ENCODE measurements at regions not wholly inside any gene's neighbourhood (a gene's known extent, or its start where the extent isn't known, plus 50 kb on each side); places are given as distances from the start of the nearest gene placed in this dataset.

DNA sequence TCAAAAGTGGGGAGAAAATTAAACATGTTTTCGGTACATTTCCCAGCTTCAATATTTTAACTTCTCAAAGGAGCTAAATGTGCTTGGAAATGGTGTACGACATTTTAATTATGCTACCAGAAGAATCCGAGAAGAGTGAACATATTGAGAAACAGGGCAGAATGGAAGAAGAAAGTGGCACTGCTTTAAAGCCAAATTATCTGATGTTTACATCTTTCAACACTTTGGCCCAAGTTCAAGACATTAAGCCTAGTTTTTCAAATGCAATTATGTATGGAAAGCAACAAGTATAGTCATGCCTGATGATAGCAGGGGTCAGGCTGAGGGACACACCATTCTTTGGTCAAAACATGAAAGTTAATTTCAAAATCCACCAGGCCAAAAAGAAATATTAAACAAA lies 577.9 kb upstream of the ZFP42 start:
- Histone ChIP-seq H3K27ac (no peak overlapping the region), H3K4me1 (no peaks in the 10 kb centered on the region), H3K36me3 (no peaks in the 10 kb centered on the region), H3K27me3 (no peaks in the 10 kb centered on the region), H3K9me3 (no peaks in the 10 kb centered on the region), H3K4me3 (no peak overlapping the region)
- TF ChIP-seq EP300 (IDR thresholded peaks at IDR 0.05; ENCODE audit: low read depth) (no peak), POLR2A (IDR thresholded peaks at IDR 0.05) (no peak), POLR2AphosphoS5 (IDR thresholded peaks at IDR 0.05) (no peak)
- TF ChIP-seq, protein P1, sequence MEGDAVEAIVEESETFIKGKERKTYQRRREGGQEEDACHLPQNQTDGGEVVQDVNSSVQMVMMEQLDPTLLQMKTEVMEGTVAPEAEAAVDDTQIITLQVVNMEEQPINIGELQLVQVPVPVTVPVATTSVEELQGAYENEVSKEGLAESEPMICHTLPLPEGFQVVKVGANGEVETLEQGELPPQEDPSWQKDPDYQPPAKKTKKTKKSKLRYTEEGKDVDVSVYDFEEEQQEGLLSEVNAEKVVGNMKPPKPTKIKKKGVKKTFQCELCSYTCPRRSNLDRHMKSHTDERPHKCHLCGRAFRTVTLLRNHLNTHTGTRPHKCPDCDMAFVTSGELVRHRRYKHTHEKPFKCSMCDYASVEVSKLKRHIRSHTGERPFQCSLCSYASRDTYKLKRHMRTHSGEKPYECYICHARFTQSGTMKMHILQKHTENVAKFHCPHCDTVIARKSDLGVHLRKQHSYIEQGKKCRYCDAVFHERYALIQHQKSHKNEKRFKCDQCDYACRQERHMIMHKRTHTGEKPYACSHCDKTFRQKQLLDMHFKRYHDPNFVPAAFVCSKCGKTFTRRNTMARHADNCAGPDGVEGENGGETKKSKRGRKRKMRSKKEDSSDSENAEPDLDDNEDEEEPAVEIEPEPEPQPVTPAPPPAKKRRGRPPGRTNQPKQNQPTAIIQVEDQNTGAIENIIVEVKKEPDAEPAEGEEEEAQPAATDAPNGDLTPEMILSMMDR (IDR thresholded peaks at IDR 0.05): no peak
- in situ Hi-C loops (cut with MboI; ENCODE audit: low pct_ligation_motif_present in 1 of 4, low pct_unique_long_range_greater_than_20kb in 1 of 4, low sequenced_read_pairs in 3 of 4) (no loop called here), intact Hi-C loops (cut with DNase I; ENCODE audit: low total_unique reads) (no loop called here)
- 79 to 89% methylated on average over 3 of the region's 3 CpGs for WGBS, 2 donors (ENCODE audit: low coverage in 1 of 2)
- no peak for DNase-seq

GRCh38 chr4:187422655-187423054 lies 572.9 kb upstream of the ZFP42 start:
- Histone ChIP-seq H3K9me3 (no peaks in the 10 kb centered on the region), H3K4me1 (no peaks in the 10 kb centered on the region), H3K36me3 (no peaks in the 10 kb centered on the region), H3K27me3 (no peaks in the 10 kb centered on the region), H3K4me3 (no peak overlapping the region), H3K27ac (no peak overlapping the region)
- no peak for DNase-seq
- intact Hi-C loops (cut with DNase I; ENCODE audit: low total_unique reads) (no loop called here), in situ Hi-C loops (cut with MboI; ENCODE audit: low pct_ligation_motif_present in 1 of 4, low pct_unique_long_range_greater_than_20kb in 1 of 4, low sequenced_read_pairs in 3 of 4) (no loop called here)
- WGBS, 2 donors (ENCODE audit: low coverage in 1 of 2): 68% methylated on average over 3 of the region's 3 CpGs; no CpG with 5 or more reads in 1 of the 2 donors
- TF ChIP-seq POLR2AphosphoS5 (IDR thresholded peaks at IDR 0.05) (no peak), POLR2A (IDR thresholded peaks at IDR 0.05) (no peak), EP300 (IDR thresholded peaks at IDR 0.05; ENCODE audit: low read depth) (no peak)
- TF ChIP-seq, protein P1 (IDR thresholded peaks at IDR 0.05): no peak

- Histone ChIP-seq H3K27me3 (no peaks in the 10 kb centered on the region), H3K27ac (no peak overlapping the region), H3K36me3 (no peaks in the 10 kb centered on the region), H3K4me3 (no peak overlapping the region), H3K9me3 (no peaks in the 10 kb centered on the region), H3K4me1 (no peaks in the 10 kb centered on the region)
- intact Hi-C loops (cut with DNase I; ENCODE audit: low total_unique reads) (no loop called here), in situ Hi-C loops (cut with MboI; ENCODE audit: low pct_ligation_motif_present in 1 of 4, low pct_unique_long_range_greater_than_20kb in 1 of 4, low sequenced_read_pairs in 3 of 4) (no loop called here)
- 40 to 50% methylated on average over 1 of the region's 1 CpG for WGBS, 2 donors (ENCODE audit: low coverage in 1 of 2)
- TF ChIP-seq EP300 (IDR thresholded peaks at IDR 0.05; ENCODE audit: low read depth) (no peak), POLR2A (IDR thresholded peaks at IDR 0.05) (no peak), POLR2AphosphoS5 (IDR thresholded peaks at IDR 0.05) (no peak)
- TF ChIP-seq, protein P1 (IDR thresholded peaks at IDR 0.05): no peak
- DNase-seq: no peak
These were observed 570.9 kb upstream of the ZFP42 start for GRCh38 chr4:187424636-187425035.

GRCh38 chr4:187426511-187426910 lies 569.1 kb upstream of the ZFP42 start:
- TF ChIP-seq, protein P1 (IDR thresholded peaks at IDR 0.05): no peak
- TF ChIP-seq POLR2AphosphoS5 (IDR thresholded peaks at IDR 0.05) (no peak), POLR2A (IDR thresholded peaks at IDR 0.05) (no peak), EP300 (IDR thresholded peaks at IDR 0.05; ENCODE audit: low read depth) (no peak)
- no peak for DNase-seq
- in situ Hi-C loops (cut with MboI; ENCODE audit: low pct_ligation_motif_present in 1 of 4, low pct_unique_long_range_greater_than_20kb in 1 of 4, low sequenced_read_pairs in 3 of 4): no loop called here
- H3K27ac ChIP-seq: no peak overlapping the region
- no peaks in the 10 kb centered on the region for H3K9me3 ChIP-seq
- H3K4me1 ChIP-seq: no peaks in the 10 kb centered on the region
- no peaks in the 10 kb centered on the region for H3K27me3 ChIP-seq
- intact Hi-C loops (cut with DNase I; ENCODE audit: low total_unique reads): no loop called here
- WGBS, 2 donors (ENCODE audit: low coverage in 1 of 2): 75% methylated on average over 2 of the region's 2 CpGs; no CpG with 5 or more reads in 1 of the 2 donors
- H3K36me3 ChIP-seq: no peaks in the 10 kb centered on the region
- no peak overlapping the region for H3K4me3 ChIP-seq

Data from transverse colon (tissue), 4 donors.